BLaER1 treated with 17β-estradiol and CSF1 and Interleukin-3, amounts not matched to agents 10 nM and 100 nM (cell line): ENCODE measurements at regions not wholly inside any gene's neighbourhood (a gene's known extent, or its start where the extent isn't known, plus 50 kb on each side); places are given as distances from the start of the nearest gene placed in this dataset.

Experiments used
- H3K27ac ChIP-seq, 11 experiments: shearing (Covaris generic); formaldehyde crosslinking; 2 replicates each; pipeline ENCODE4 v1.8.1; 2022
- H3K27me3 ChIP-seq, 11 experiments: shearing (Covaris generic); formaldehyde crosslinking; 2 replicates each; pipeline ENCODE4 v1.8.1; 2022
- H3K36me3 ChIP-seq, 11 experiments: shearing (Covaris generic); formaldehyde crosslinking; 2 replicates each; pipeline ENCODE4 v1.8.1; 2022
- H3K4me1 ChIP-seq, 10 experiments: shearing (Covaris generic); formaldehyde crosslinking; 2 replicates each; pipeline ENCODE4 v1.8.1; 2022
- H3K4me2 ChIP-seq, 11 experiments: shearing (Covaris generic); formaldehyde crosslinking; 2 replicates each; pipeline ENCODE4 v1.8.1; 2022
- H3K4me3 ChIP-seq, 10 experiments: shearing (Covaris generic); formaldehyde crosslinking; 2 replicates each; pipeline ENCODE4 v1.8.1; 2022
- H3K9ac ChIP-seq, 11 experiments: shearing (Covaris generic); formaldehyde crosslinking; 2 replicates each; pipeline ENCODE4 v1.8.1; 2022
- H3K9me3 ChIP-seq, 11 experiments: shearing (Covaris generic); formaldehyde crosslinking; replicated peaks in 1 of 11; 2 replicates each; pipeline ENCODE4 v1.8.1; 2022
- H4K20me1 ChIP-seq, 11 experiments: shearing (Covaris generic); formaldehyde crosslinking; 2 replicates each; pipeline ENCODE4 v1.8.1; 2022
- Cebpa-rat ChIP-seq, 11 experiments: shearing (Covaris generic); IDR thresholded peaks; 2 replicates each; pipeline ENCODE4 v1.8.1; 2022

DNA sequence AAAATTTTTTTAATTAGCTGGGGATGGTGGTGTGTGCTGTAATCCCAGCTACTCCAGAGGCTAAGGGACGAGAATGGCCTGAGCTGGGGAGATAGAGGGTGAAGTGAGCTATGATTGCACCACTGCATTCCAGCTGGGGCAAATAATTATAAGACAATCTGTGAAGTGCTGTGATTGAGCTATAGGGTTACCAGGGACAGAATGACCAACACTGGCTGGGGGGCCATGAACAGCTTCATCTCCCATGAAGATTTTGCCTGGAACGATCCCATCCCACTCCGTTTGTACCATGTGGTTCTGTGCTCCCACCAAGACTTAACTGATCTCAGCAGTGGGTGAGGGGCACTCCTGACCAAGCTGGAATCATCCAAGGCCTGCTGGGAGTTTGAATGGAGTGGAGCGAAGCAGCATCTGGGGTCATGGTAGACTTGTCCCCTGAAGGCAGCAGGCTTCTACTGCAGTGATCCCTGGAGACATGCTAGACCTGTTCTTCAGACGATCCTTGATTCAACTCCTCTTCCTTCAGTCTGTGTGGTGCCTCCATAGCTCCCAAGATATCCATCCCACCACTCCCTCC is 53.6 kb upstream of the CTPS1 start:
- no peak for TF ChIP-seq Cebpa-rat (IDR thresholded peaks at IDR 0.05)

DNA sequence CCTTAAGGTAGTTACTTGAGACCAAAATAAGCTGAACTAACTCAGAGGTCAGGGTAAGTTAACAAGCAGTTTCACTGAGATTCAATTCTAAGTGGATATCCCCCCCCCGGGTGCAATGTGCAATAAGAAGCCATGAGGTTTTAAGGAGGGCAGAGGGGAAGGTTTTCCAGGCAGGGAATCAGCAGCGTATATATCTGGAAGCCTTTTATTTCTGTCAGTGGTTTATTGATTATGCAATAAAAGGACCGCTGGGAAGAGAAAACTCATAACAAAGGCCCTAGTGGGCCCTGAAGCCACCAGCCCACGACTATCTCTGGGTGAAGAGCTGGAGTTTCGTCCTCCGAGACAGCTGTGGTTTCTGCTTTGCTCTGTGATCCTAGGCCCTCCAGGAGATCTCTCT is 53.1 kb upstream of the CTPS1 start:
- Histone ChIP-seq H3K4me1 (peaks cover 10 to 39% (median 31%) of the 10 kb centered on the region in 10 experiments; a peak in 19 of 20 replicates), H3K4me2 (peak overlapping the region; percentile 23 to 70 (median 54); a peak in 20 of 22 replicates), H3K27ac (peak overlapping the region in 3 of 11 experiments; percentile 3 to 19 (median 4); a peak in 1 of 22 replicates), H3K4me3 (no peak overlapping the region), H3K9me3 (no peaks in the 10 kb centered on the region), H3K9ac (peak overlapping the region in 4 of 11 experiments; percentile 7 to 27 (median 16); a peak in 1 of 22 replicates), H3K27me3 (no peaks in the 10 kb centered on the region; a peak in 1 of 22 replicates), H3K36me3 (no peaks in the 10 kb centered on the region), H4K20me1 (no peaks in the 10 kb centered on the region)
- TF ChIP-seq Cebpa-rat (IDR thresholded peaks at IDR 0.05): peak in 7 of 11 experiments; percentile 12 to 67 (median 29); a peak in 5 of 22 replicates

More for the DNA sequence above, 53.6 kb upstream of the CTPS1 start:
- Histone ChIP-seq H3K27ac (no peak overlapping the region), H4K20me1 (no peaks in the 10 kb centered on the region), H3K4me1 (peaks cover 10 to 36% (median 30%) of the 10 kb centered on the region in 10 experiments; a peak in 19 of 20 replicates), H3K4me3 (no peak overlapping the region), H3K4me2 (peak overlapping the region in 10 of 11 experiments; percentile 23 to 70 (median 56); a peak in 20 of 22 replicates), H3K9ac (0 out of 22 replicates have a peak overlapping the region, but pooled peaks of 2 of the 11 experiments have one; percentile 7 to 24), H3K27me3 (no peaks in the 10 kb centered on the region; a peak in 1 of 22 replicates), H3K9me3 (no peaks in the 10 kb centered on the region), H3K36me3 (no peaks in the 10 kb centered on the region)

DNA sequence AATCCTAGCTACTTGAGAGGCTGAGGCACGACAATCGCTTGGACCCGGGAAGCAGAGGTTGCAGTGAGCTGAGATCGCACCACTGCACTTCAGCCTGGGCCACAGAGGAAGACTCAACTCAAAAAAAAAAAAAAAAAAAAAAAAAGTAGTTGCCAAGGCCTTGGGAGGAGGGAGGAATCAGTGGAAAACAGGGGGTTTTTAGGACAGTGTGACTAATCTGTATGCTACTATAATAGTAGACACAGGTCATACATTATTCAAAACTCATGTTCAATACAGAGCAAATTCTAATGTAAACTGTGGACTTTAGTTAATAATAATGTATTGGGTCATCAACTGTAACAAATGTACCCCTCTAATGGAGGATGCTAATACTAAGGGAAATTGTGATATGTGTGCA is 51.7 kb upstream of the CTPS1 start:
- Histone ChIP-seq H3K36me3 (no peaks in the 10 kb centered on the region), H3K4me1 (peaks cover 10 to 52% (median 41%) of the 10 kb centered on the region in 10 experiments; a peak in 19 of 20 replicates), H3K9me3 (no peaks in the 10 kb centered on the region), H3K4me3 (no peak overlapping the region), H3K9ac (no peak overlapping the region), H3K27ac (no peak overlapping the region), H3K27me3 (no peaks in the 10 kb centered on the region; a peak in 1 of 22 replicates), H3K4me2 (0 out of 22 replicates have a peak overlapping the region, but pooled peaks of 1 of the 11 experiments have one; percentile 54), H4K20me1 (no peaks in the 10 kb centered on the region)
- TF ChIP-seq Cebpa-rat (IDR thresholded peaks at IDR 0.05): no peak

DNA sequence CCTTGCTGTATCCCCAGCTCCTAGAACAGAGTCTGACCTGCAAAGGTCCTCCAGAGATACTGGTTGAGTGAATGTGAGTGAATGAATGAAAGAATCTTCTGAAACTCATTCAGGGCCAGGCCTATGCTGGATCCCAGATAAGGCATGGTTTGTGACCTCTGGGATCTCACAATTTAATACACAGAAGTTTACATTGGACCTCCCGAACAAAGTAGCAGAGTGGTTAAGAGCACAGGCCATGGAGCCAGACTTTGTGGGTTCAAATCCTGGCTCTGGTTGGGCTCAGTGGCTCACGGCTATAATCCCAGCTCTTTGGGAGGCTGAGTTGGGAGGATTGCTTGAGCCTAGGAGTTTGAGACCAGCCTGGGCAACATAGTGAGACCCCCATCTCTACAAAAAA is 50.8 kb upstream of the CTPS1 start:
- H3K36me3 ChIP-seq: no peaks in the 10 kb centered on the region
- TF ChIP-seq Cebpa-rat (IDR thresholded peaks at IDR 0.05): no peak
- no peaks in the 10 kb centered on the region; a peak in 1 of 22 replicates for H3K27me3 ChIP-seq
- H3K4me2 ChIP-seq: no peak overlapping the region
- H4K20me1 ChIP-seq: no peaks in the 10 kb centered on the region
- no peaks in the 10 kb centered on the region for H3K9me3 ChIP-seq
- H3K4me1 ChIP-seq: peaks cover 10 to 43% (median 32%) of the 10 kb centered on the region in 10 experiments; a peak in 19 of 20 replicates
- H3K4me3 ChIP-seq: no peak overlapping the region
- H3K27ac ChIP-seq: no peak overlapping the region
- H3K9ac ChIP-seq: no peak overlapping the region

DNA sequence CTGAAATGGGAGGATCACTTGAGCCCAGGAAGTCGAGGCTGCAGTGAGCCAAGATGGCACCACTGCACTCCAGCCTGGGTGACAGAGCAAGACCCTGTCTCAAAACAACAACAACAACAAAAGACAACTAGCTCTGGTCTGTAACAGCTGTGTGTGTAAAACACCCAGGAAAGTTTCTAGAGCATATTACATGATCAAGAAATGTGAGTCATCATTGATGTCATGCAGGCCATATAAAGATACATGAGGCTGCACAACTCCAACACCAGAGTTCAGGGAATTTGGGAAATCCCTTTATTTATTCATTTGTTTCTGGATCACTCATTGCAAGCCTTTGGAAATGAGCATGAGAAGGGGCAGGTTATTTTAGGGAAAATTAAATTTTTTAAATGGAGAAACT is 50.3 kb upstream of the CTPS1 start:
- Histone ChIP-seq H4K20me1 (no peaks in the 10 kb centered on the region), H3K27ac (no peak overlapping the region), H3K9me3 (no peaks in the 10 kb centered on the region)

More for the DNA sequence above, 50.3 kb upstream of the CTPS1 start:
- no peaks in the 10 kb centered on the region for H3K36me3 ChIP-seq
- no peak for TF ChIP-seq Cebpa-rat (IDR thresholded peaks at IDR 0.05)
- H3K27me3 ChIP-seq: no peaks in the 10 kb centered on the region; a peak in 1 of 22 replicates
- no peak overlapping the region for H3K4me3 ChIP-seq
- H3K9ac ChIP-seq: no peak overlapping the region
- peaks cover 10 to 42% (median 32%) of the 10 kb centered on the region in 10 experiments; a peak in 19 of 20 replicates for H3K4me1 ChIP-seq
- H3K4me2 ChIP-seq: no peak overlapping the region
